GM19351 (cell line): ENCODE measurements at regions not wholly inside any gene's neighbourhood (a gene's known extent, or its start where the extent isn't known, plus 50 kb on each side); places are given as distances from the start of the nearest gene placed in this dataset.

Source experiments
- ATAC-seq: cut with Tn5 transposase; IDR thresholded peaks from one replicate; pipeline ENCODE4 v1.9.1; 2021; ENCODE audit warnings: mild to moderate bottlenecking, moderate library complexity; ENCODE audit not compliant: unreplicated experiment

DNA sequence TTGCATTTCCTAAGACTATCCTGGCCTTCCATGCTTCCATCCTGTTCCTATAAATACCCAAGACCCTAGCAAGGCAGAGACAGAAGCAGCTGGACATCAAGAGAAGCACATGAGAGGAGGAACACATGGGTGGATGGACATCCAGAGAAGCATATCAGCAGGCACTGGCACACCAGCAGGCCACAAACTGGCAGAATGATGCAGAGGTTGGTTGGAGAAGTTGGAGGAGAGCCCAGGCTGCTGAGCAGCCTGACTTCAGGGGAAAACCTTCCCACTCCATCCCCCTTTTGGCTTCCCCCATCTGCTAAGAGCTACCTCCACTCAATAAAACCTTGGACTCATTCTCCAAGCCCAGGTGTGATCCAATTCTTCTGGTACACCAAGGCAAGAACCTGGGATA is 332.5 kb downstream of the FRK start:
- ATAC-seq: no peak

DNA sequence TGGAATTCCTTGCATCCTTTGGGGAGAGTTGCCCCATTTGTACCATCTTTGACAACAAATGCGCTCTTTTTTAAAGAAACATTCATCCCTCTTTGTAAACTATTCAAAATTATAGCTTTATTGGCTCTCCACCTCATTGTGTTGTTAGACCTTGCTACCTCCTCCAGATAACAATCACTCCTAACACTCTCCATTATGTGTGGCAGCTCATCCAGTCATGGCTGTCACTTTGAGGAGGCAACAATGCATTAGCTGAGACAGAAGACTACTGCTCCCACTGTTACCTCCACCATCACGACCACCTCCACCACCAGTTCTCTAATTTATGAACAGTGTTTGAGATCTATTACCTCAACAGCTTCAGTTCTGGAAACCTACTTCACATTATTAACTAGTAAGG is 339.1 kb downstream of the FRK start:
- ATAC-seq: no peak

DNA sequence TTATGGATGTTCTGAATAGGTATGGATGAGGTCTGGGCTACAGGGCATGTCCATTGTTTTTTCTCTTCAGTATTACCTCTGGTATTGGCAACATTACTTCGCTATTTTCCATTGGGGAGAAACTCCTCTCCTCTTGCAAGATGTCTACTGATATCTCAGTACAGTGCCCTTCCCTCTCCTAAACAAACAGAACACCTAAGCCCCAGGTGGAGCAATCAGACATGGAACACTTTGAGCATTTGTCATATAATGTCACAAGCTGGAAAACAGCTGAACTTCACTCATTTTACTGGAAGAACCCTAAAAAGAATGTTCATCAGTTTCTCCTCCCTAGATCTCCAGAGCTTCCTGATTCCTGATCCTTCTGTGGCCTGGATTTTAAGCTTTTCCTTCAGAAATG is 339.8 kb downstream of the FRK start:
- no peak for ATAC-seq

DNA sequence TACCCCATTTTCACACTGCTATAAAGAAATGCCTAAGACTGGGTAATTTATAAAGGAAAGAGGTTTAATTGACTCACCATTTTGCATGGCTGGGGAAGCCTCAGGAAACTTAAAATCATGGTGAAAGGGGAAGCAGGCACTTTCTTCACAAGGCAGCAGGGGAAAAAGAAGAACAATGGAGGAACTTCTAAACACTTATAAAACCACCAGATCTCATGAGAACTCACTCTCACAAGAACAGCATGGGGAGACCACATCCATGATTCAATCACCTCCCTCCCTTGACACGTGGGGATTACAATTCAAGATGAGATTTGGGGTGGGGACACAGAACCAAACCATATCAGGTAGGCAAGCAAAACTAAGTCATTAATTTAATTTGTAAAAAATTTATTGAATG is 343.2 kb downstream of the FRK start:
- ATAC-seq: peak; percentile 37

DNA sequence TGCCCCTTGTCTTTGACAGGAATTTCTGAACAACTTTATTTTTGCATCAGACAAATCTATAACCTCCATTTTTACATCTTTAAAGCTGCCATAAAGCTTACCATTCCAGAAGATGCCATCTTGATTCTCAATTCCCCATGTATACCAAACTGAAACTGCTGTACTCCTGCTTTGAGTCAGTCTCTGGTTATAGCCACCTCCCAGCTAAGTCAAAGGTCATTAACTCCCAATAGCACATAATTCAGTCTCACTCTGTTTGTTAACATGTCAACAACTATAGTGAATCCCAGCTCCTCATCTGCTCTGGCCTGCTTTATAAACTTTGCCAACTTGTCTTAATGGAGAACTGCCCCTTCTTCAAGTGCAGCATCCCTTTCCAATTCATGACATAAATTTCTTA is 343.6 kb downstream of the FRK start:
- peak; percentile 92 for ATAC-seq

DNA sequence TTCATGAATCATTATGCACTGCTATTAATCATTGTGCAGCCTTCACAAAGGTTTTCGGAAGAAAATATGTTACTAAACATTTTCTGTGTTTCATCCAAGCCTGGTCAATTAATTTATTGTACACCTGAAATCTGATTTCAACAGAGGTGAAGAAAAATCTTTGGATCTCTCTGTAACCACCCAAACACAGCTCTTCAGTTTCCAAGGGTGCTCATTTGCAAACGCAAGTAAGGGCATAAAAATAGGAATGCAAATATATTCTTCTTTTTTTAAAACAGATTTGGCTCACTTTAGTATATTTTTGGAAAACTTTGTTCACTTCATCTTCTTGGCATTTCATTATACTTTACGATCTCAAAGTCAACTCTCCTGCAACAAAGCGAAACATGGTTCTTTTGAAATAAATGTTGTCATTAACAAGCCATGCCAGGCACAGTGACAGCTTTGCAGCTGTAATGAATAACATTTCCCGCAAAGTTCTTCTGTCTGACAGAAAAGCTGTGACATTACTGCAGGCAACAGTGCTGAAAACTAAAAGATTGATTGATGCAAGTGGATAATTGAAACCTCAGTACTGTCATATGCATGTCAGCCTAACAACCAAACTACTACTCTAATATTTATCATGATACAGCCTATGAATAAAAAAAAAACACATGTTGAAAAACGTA is 348.3 kb downstream of the FRK start:
- no peak for ATAC-seq

DNA sequence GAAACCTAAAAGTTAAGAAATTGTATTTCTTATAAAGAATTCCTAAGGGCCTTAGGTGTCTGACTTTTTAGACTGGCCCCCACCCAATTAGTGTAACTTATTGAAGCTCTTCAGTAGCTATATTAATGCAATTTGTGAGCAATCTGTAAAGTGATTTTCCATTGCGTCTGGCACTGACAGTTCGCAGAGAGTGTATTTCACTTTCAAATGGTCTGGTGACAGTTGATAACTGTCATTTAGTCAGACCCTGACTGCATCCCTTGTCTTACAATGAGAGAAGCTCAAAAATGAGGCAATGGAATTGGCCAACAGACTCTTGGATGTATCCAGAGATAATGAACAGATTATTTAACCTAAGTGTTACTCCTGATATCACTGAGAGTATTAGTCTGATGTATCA is 351.8 kb downstream of the FRK start:
- ATAC-seq: peak; percentile 60

DNA sequence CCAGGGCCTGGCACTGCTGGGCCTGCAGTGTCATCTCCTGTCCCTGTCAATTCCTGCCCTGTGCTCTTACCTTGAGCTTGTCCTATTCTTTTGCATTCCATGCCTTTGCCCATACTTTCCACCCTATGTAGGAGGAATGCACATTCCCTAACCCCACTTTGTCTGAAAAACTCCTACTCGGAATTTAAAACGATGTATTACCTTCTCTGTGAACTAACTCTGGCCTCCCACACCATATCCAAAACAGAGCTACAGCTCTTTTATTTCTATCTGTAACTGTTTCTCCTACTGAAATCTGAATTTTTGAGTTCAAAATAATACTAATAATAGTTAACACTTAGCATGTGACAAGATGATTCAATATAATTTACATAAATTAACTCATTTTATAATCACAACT is 353.7 kb downstream of the FRK start:
- no peak for ATAC-seq

DNA sequence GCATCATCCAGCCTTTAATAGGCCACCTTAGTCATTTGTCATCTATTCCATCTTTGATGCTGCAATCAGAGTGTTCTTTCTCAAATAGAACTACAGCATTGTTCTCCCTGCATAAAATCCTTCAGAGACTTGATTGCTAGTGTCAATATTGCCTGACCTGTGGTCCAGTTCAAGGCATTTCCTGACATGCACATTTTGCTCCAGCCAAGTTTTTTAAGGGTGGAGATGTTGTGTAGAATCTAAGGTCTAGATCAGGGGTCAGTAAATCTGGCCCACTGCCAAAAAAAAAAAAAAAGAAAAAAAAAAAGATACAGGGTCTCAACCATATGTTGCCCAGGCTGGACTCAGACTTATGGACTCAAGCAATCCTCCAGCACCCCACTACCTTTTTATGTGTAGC is 354.4 kb downstream of the FRK start:
- no peak for ATAC-seq

DNA sequence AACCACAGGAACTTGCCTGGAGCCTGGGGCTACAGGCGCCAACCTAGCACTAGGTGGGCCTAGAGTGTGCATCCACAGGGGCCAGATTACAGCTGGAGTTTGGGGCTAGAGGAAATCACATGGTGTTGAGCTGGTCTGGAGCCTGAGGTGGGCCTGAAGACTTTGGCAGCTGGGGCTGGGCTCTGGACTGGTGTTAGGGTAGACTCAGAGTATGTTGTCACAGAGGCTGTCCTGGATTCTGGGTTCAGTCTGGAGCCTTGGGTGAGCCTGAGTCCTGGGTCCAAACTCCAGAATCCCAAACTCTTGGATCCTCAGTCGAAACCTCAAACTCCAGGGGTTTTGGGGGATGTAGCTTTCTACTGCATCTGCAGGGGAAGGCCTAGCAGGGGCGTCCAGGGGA is 356.7 kb downstream of the FRK start:
- ATAC-seq: no peak

DNA sequence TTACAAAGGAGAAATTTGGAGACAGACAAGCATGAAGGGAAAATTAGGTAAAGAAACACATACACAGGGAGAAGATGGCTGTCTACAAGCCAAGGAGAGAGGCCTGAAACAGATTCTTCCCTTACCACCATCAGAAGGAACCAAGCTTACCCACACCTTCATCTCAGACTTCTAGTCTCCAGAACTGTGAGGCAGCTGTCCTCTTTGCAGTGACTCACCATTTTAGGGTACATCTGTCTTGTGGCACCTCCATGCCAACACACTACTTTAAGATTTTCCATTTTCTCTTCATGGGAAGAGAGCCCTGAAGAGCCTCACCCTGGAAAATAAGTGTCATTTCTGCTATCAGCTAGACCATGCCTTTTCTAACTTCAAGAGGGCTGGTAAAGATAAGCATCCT is 369.3 kb downstream of the FRK start:
- no peak for ATAC-seq

DNA sequence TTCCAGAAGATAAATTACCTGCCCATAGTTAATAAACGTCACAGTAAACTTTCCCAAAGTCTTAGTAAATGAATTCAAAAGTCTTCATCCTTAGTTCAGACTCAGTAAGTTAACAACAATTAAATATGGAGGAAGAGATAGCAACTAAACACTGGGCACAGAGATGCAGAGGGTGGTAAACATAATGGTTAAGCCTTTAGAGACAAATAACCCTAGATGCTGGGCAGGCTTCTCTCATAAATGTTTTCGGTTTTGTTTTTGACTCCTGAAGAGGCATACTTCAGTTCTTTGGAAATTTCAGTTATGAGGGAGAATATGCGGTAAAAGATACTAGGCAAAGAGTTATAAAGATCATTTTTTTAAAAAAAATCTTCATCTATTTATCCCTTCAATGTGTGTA is 369.8 kb downstream of the FRK start:
- no peak for ATAC-seq

DNA sequence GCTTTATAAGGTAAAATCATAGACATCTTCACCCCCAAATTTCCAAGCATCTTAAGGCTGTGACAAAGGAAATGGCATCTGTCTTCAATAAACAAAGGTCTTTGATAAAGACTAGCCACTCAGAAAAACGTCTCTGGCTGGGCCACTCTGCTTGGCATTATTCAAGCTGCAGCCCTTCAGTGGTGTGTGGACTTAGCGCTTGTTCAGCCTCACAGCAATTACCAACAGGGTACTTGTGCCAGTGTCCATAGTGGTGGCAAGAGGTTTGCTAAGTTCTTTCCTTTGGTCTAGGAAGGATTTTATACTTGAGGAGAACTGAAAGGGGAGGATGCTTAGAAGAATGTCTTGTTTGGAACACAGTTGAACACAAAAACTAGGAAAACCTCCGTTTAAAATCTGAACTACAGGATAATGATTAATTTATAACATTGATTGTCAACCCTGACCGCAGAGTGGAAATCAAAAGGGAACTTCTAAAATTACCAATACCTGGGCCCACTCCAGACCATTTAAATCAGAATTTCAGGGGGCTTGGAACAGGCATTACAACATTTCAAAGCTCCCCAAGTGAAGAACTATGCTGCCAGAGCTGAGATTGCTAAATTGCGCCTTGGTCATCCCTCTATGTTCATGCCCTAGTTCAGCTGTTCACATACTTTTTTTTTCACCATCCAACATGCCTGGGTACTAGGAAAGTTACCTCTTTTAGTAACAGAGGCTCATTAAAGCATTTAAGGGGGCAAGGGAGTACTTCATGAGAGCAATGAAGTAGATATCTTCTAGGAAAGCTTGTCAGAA is 378.5 kb downstream of the FRK start:
- ATAC-seq: no peak

DNA sequence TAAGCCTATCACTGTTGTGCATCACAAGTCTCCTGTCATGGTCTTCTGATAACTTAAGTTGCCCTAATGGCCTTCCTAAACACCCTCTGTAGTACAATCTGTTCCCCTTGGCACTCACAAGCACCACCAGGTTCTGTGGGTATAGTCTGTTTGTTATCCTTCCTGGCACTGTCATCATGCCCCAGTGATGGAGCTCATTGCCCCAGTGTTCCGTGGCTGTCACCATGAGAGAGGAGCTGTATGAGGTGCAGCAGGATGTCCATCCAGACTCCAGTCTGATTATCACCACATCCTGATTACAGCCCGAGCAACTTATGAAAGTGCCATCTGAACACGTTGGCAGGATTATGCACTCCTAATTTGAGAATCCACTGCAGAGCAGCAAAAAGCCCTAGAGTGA is 380.1 kb downstream of the FRK start:
- no peak for ATAC-seq

DNA sequence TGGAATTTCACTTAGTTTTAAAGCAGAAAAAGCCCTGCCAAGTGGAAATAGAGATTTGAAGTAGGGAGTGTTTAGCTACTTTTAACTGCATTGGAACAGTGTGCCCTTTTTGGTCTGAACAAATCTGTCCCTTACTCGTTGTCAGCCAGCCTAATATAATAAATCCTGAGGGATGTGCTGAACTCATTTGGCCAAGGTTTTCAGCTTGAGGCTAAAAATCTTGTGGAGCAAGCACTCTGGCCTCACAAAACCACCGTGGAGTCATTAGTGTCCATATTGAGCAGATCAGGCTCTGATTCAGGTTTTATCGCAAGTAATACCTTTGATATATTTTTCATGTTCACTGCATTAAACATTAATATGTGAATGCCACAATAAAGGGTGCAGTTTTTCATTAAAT is 383.5 kb downstream of the FRK start:
- ATAC-seq: no peak

DNA sequence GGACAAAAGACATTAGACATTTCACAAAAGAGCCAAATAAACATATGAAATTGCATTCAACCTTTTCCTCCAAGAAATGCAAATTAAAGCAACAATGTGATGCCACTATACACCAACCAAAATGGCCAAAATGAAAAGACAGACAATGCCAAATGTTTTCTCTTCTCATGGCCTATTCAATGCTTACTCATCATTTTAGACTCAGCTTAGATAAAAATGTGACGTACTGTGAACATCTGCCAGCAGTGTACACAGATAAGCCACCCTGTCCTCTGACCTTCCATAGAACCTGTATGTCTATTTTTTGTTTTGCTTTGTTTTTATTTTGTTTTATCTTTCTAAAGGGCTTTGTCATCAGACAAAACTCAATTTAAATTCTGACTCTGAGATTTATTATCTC is 385.2 kb downstream of the FRK start:
- ATAC-seq: no peak

DNA sequence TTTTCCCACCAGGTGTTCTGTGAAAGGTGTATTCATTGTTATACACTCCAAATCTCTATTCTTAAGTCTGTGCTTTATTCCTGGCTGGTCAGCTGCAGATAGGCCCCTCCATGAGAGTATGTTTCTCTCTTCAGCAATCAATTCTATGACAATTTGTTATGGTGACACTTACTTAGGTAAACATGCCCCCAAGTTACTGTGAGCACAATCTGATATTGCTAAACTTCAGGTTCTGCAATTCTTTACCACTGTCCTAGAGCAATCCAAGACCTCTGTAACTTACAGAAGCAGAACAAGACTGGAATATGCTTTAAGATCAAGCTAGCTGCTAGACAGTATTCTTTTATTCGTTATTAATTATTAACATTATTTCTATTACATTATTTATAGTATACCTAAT is 391.9 kb downstream of the FRK start:
- ATAC-seq: no peak

DNA sequence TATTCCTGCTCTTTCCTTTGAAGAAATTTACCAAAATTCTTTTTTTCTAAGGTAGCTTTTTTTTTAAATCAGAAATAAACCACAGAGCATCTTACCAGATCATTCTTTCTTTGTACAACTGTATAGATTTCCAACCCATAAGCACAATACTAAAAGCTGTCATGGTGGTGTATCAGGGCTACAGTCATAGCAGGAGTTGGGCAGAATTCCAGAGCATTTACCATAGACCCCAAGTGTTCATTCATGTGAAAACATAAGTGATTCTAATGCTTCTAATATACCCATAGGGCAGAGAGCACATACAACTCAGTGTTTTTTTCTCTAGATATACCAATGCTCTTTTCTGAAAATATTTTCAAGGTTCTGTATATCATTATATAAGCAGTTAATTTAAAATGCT is 392.5 kb downstream of the FRK start:
- no peak for ATAC-seq

DNA sequence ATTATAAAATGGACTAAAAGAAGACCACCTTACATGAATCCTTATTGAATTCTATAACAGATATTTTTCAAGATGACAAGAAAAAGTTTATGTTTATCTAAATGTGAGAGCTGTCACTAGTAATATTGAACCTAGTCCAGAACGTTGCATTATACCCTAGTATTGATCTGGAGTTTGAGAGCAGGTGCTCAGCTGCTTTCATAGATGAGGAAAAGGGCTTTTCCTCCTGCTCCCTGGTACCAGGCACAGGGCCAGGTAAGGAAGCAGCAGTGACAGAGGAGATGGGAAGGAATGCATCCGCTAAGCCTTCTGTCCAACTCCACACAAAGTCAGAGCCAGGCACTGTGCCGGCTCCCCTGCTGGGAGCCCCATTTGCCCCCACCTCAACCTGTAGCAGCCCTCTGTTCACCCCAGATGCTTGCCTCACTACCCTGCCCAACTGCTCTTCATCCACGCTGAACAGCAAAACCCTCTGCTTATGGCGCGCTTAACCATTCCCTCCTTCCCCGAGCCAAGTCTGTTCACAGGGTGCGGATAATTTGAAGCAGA is 393.1 kb downstream of the FRK start:
- ATAC-seq: no peak

DNA sequence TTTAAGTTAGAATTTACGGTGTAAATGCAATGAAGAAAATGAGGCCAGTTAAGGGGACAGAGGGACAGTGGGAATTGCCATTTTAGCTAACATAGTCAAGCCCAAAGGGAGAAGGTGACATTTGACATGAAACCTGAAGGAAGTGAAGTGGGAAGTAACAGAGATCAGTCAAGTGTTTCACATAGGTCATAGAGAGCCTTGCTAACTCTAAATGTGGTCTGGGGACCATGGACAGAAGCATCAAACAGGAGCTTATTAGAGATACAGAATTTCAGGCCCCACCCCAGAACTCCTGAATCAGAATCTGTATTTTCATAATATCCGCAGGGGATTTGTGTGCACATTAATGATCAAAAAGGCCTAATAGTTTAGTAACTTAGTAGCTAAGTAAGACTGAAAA is 393.7 kb downstream of the FRK start:
- no peak for ATAC-seq

DNA sequence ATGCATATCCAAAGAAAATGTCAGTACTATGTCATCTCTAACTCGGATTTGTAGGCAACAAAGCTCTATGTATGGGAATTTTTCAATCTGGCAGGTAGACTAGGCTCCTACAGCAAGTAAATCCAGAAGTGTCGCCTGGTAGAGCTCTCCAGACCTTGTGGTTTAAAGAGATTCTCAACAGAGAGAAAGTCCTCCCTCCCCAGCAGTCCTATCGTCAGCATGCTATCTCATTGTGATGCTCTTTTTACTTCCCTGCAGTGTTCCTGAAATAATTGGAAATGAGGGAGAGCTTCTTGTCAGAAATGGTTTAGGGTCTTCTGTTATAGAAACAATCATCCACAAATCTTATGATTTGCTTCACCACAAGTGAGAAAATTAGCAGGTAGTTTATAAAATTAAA is 395.4 kb downstream of the FRK start:
- no peak for ATAC-seq

DNA sequence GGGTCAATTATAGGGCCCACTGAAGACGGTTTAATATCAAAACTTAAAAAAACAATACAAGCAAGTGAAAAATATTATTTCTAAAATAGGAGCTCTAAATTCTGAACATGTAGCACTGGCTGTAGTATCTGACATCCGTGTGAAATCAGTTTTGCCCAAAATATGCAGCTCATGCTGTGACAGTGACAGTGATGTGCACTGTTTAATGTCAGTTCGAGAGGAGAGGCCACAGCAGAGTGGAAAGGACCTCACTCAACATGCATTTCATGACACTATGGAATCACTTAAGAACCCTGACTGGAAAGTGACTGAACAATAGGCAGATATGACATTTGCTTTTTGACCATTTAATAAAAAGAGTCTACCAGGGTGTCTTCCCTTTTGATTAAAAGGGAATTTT is 397.0 kb downstream of the FRK start:
- ATAC-seq: no peak

DNA sequence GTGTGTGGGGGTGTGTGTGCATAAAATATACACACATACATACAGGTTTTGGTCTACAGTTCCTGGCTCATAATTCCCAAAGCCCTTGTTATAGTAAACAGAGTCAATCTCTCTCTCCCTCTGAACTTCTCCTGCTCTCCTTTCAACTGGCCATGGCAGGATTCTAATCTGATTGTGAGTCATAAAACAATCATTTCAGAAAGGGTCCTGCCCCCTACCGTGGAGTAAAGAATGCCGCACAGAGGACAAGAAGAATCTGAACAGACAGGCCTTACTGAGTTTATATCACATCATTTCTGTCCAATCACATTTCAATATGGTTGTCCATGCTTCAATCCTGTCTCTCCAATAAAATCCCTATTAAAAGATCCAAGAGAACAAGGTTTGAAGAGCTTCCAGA is 416.9 kb downstream of the FRK start:
- ATAC-seq: no peak
